ENCODE measurements at regions not wholly inside any gene's neighbourhood (a gene's known extent, or its start where the extent isn't known, plus 50 kb on each side); places are given as distances from the start of the nearest gene placed in this dataset.
A peak's percentile ranks its signal among the peaks of the same experiment; 100 is the strongest.

DNA sequence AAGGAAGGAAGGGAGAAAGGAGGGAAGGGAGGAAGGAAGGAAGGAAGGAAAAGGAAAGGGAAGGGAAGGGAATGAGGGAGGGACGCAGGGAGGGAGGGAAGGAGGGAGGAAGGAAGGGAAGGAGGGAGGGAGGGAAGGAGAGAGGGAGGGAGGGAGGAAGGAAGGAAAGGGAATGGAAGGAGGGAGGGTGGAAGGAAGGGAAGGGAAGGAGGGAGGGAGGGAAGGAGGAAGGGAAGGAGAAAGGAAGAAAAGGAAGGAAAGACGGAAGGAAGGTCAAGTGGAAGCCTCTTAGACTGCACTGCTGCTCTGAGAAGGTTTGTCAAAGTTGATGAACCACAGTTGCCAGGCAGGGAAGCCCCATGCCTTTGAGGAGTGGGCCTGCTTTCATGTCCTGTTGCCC, 324.3 kb upstream of the ZFP64 start:
- dilution Hi-C loops (cut with HindIII; ENCODE audit: low sequenced_read_pairs, unreplicated experiment): no loop called here
- CTCF ChIA-PET: no interaction called here

More for the DNA sequence above, 324.3 kb upstream of the ZFP64 start:
- H3K56ac ChIP-seq (ENCODE audit: extremely low read depth, insufficient read depth, low read length): no peak overlapping the region
- no peaks in the 10 kb centered on the region for H3K36me3 ChIP-seq (ENCODE audit: control insufficient read depth, insufficient read depth, low read length)
- H3K9me1 ChIP-seq (ENCODE audit: insufficient read depth, low read length): no peaks in the 10 kb centered on the region
- H2AK9ac ChIP-seq (replicated peaks; ENCODE audit: low read depth, low read length, poor library complexity): no peak overlapping the region
- H3K4me3 ChIP-seq (ENCODE audit: insufficient read depth, low read depth, low read length): no peak overlapping the region
- no peak overlapping the region for H2BK20ac ChIP-seq (ENCODE audit: low read depth, low read length)
- H3K27ac ChIP-seq (ENCODE audit: insufficient read depth, low read length): no peak overlapping the region
- H3K9ac ChIP-seq (ENCODE audit: low read depth, low read length): no peak overlapping the region
- H2BK120ac ChIP-seq (ENCODE audit: low read depth, low read length): no peak overlapping the region
- no peaks in the 10 kb centered on the region for H3K79me1 ChIP-seq (ENCODE audit: low read depth in 1 of 2, low read length in 2 of 2)
- H4K20me1 ChIP-seq (ENCODE audit: insufficient read depth, low read length): no peaks in the 10 kb centered on the region
- no peak overlapping the region for H2AFZ ChIP-seq (replicated peaks; ENCODE audit: low read length, poor library complexity)
- in situ Hi-C loops (cut with MboI; ENCODE audit: low sequenced_read_pairs) (no loop called here), intact Hi-C loops (cut with micrococcal nuclease) (no loop called here)
- TF ChIP-seq SMC3 (IDR thresholded peaks at IDR 0.05; ENCODE audit: low read depth, low read length): no peak
- no peak for TF ChIP-seq RFX5 (IDR thresholded peaks at IDR 0.05; ENCODE audit: low read depth, low read length)
- no peak for TF ChIP-seq FOS (IDR thresholded peaks at IDR 0.05; ENCODE audit: low read depth, low read length)
- no peak for TF ChIP-seq MAFK (IDR thresholded peaks at IDR 0.05; ENCODE audit: low read depth, low read length)
- no peak for TF ChIP-seq POLR2A (IDR thresholded peaks at IDR 0.05; ENCODE audit: low read depth, low read length)
- no peak for TF ChIP-seq MAZ (IDR thresholded peaks at IDR 0.05; ENCODE audit: borderline replicate concordance, low read depth, low read length)
- no peak for TF ChIP-seq MXI1 (IDR thresholded peaks at IDR 0.05; ENCODE audit: borderline replicate concordance, low read depth, low read length)
- no peak for TF ChIP-seq CHD1 (IDR thresholded peaks at IDR 0.05; ENCODE audit: low read depth, low read length)
- no peak overlapping the region for H3K4me2 ChIP-seq (ENCODE audit: low read depth, low read length)
- ATAC-seq (ENCODE audit: low read depth): no peak
- H4K8ac ChIP-seq (ENCODE audit: low read depth in 2 of 2, low read length in 2 of 2): no peak overlapping the region
- no peak overlapping the region for H3K4ac ChIP-seq (ENCODE audit: low read depth, low read length)
- peak overlapping the region; percentile 20; the same call in 1 of the 2 replicates for H2AK5ac ChIP-seq (ENCODE audit: low read depth, low read length)
- H3K18ac ChIP-seq (ENCODE audit: low read depth, low read length): no peak overlapping the region
- no peak overlapping the region for H4K5ac ChIP-seq (ENCODE audit: low read depth, low read length)
- no TSS peak for BruUV-seq (replicated peaks)
- peaks cover under 1% of the 10 kb centered on the region; the same call in 1 of the 2 replicates for H3K9me3 ChIP-seq (ENCODE audit: control insufficient read depth, insufficient read depth, low read length)
- H3K23ac ChIP-seq (ENCODE audit: low read depth, low read length): no peak overlapping the region
- no peaks in the 10 kb centered on the region for H3K4me1 ChIP-seq (ENCODE audit: control insufficient read depth, insufficient read depth, low read length)
- H4K91ac ChIP-seq (ENCODE audit: insufficient read depth, low read depth, low read length): no peak overlapping the region
- POLR2A ChIA-PET (ENCODE audit: unreplicated experiment): no interaction called here
- no peak overlapping the region for H2BK5ac ChIP-seq (ENCODE audit: low read depth, low read length, poor library complexity, severe bottlenecking)
- H3K14ac ChIP-seq (replicated peaks; ENCODE audit: low read depth, low read length): no peak overlapping the region
- no peak overlapping the region for H2BK15ac ChIP-seq (ENCODE audit: low read depth, low read length)
- no peak for DNase-seq
- H3K27me3 ChIP-seq (ENCODE audit: control insufficient read depth, insufficient read depth, low read length): no peaks in the 10 kb centered on the region
- WGBS, 2 experiments (ENCODE audit: extremely low coverage in 2 of 2, insufficient read length in 1 of 2): 53% methylated on average over 2 of the region's 2 CpGs; no CpG with 5 or more reads in 1 of the 2 experiments

Measured in IMR-90 (cell line).